Osteoblast (primary cell): ENCODE measurements at regions not wholly inside any gene's neighbourhood (a gene's known extent, or its start where the extent isn't known, plus 50 kb on each side); places are given as distances from the start of the nearest gene placed in this dataset.
"Not testable (repeated sequence)": the region's sequence is repeated elsewhere in the genome, so short reads cannot be mapped to it uniquely, and the experiment has no call there.

Experiments
- DNase-seq: peaks from one replicate; pipeline ENCODE4 v3.0.0; 2011; ENCODE audit warnings: low spot score, mixed read lengths; ENCODE audit not compliant: insufficient read length; ENCODE audit errors: missing footprints
- H2AFZ ChIP-seq: 2 replicates; pipeline ENCODE4 v1.6.0; 2011; ENCODE audit warnings: mild to moderate bottlenecking, low read length
- H3K27ac ChIP-seq: 2 replicates; pipeline ENCODE4 v1.5.1; 2011; ENCODE audit warnings: mild to moderate bottlenecking, low read depth, low read length, moderate library complexity
- H3K27me3 ChIP-seq: 2 replicates; pipeline ENCODE4 v1.6.0; 2012; ENCODE audit warnings: mild to moderate bottlenecking, control low read depth, inconsistent platforms, low read length, moderate library complexity; ENCODE audit not compliant: insufficient read depth
- H3K36me3 ChIP-seq: 2 replicates; pipeline ENCODE4 v1.5.1; 2011; ENCODE audit warnings: mild to moderate bottlenecking, low read length, control low read depth, moderate library complexity; ENCODE audit not compliant: insufficient read depth
- H3K4me1 ChIP-seq: 2 replicates; pipeline ENCODE4 v1.5.1; 2011; ENCODE audit warnings: mild to moderate bottlenecking, low read length, control low read depth, moderate library complexity; ENCODE audit not compliant: insufficient read depth
- H3K4me2 ChIP-seq: 2 replicates; pipeline ENCODE4 v1.6.0; 2011; ENCODE audit warnings: mild to moderate bottlenecking, low read length; ENCODE audit not compliant: insufficient read depth
- H3K4me3 ChIP-seq: fragments of 200-600 bp; sonication (generic); 3 replicates; pipeline ENCODE4 v1.5.1; 2012; ENCODE audit warnings: mild to moderate bottlenecking, low read length, inconsistent platforms; ENCODE audit not compliant: insufficient read depth
- H3K79me2 ChIP-seq: 2 replicates; pipeline ENCODE4 v1.6.0; 2012; ENCODE audit warnings: mild to moderate bottlenecking, low read length, control low read depth, inconsistent platforms; ENCODE audit not compliant: insufficient read depth
- H3K9me3 ChIP-seq: 2 replicates; pipeline ENCODE4 v1.5.1; 2011; ENCODE audit warnings: low read depth, low read length, control low read depth
- H4K20me1 ChIP-seq: 2 replicates; pipeline ENCODE4 v1.6.0; 2012; ENCODE audit warnings: mild to moderate bottlenecking, low read length, control low read depth; ENCODE audit not compliant: insufficient read depth
- CTCF ChIP-seq: IDR thresholded peaks from 2 replicates; pipeline ENCODE4 v1.5.1; 2011; ENCODE audit warnings: mild to moderate bottlenecking, low read depth, low read length, moderate library complexity; ENCODE audit errors: extremely low read depth

GRCh38 chr1:185467122-185467521 lies 150.1 kb upstream of the IVNS1ABP start:
- H3K4me2 ChIP-seq = no peak overlapping the region
- DNase-seq = no peak
- H3K27ac ChIP-seq = no peak overlapping the region
- TF ChIP-seq CTCF = no peak
- no peak overlapping the region for H2AFZ ChIP-seq
- H4K20me1 ChIP-seq = no peaks in the 10 kb centered on the region
- H3K4me3 ChIP-seq = no peak overlapping the region
- H3K9me3 ChIP-seq = no peaks in the 10 kb centered on the region
- no peaks in the 10 kb centered on the region for H3K27me3 ChIP-seq
- no peaks in the 10 kb centered on the region for H3K4me1 ChIP-seq
- H3K79me2 ChIP-seq = no peaks in the 10 kb centered on the region
- no peaks in the 10 kb centered on the region for H3K36me3 ChIP-seq

- Histone ChIP-seq H2AFZ (no peak overlapping the region), H4K20me1 (no peaks in the 10 kb centered on the region), H3K4me1 (no peaks in the 10 kb centered on the region), H3K9me3 (no peaks in the 10 kb centered on the region), H3K27ac (no peak overlapping the region), H3K36me3 (no peaks in the 10 kb centered on the region), H3K4me3 (no peak overlapping the region), H3K27me3 (no peaks in the 10 kb centered on the region), H3K4me2 (no peak overlapping the region), H3K79me2 (no peaks in the 10 kb centered on the region)
- DNase-seq = no peak
- no peak for TF ChIP-seq CTCF
Measured at GRCh38 chr1:185464777-185465176, 147.7 kb upstream of the IVNS1ABP start.

- H4K20me1 ChIP-seq = no peaks in the 10 kb centered on the region
- no peaks in the 10 kb centered on the region for H3K27me3 ChIP-seq
- H3K9me3 ChIP-seq = no peaks in the 10 kb centered on the region
- H3K4me2 ChIP-seq = no peak overlapping the region
- no peak overlapping the region for H3K4me3 ChIP-seq
- H3K27ac ChIP-seq = no peak overlapping the region
- no peak for DNase-seq
- TF ChIP-seq CTCF = no peak
- no peaks in the 10 kb centered on the region for H3K4me1 ChIP-seq
- H2AFZ ChIP-seq = no peak overlapping the region
- H3K79me2 ChIP-seq = no peaks in the 10 kb centered on the region
- no peaks in the 10 kb centered on the region for H3K36me3 ChIP-seq
Measured at GRCh38 chr1:185463433-185463832, 146.4 kb upstream of the IVNS1ABP start.

DNA sequence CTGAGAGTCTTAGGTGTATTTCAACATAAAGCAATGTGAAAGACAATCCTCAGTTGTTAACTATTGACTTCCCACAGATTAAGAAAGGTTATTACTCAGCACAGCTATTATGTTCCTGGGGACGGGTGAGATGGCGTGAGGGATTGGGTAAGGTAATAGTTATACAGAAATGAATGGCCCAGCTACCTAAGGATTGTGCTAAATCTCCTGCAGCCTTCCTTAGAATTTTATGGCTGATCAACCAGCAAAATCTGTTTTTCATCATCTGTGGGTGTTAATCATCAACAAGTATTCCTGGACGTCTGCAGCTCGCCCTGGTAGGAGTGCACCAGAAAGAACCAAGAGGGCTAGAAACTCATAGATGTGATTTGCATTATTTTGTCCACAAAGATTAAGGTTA lies 146.0 kb upstream of the IVNS1ABP start:
- no peaks in the 10 kb centered on the region for H3K4me1 ChIP-seq

GRCh38 chr1:185460723-185461122 lies 143.7 kb upstream of the IVNS1ABP start:
- not testable (repeated sequence) for DNase-seq, H3K4me2 ChIP-seq, H3K4me1 ChIP-seq, H3K36me3 ChIP-seq, H3K79me2 ChIP-seq, H3K4me3 ChIP-seq, H3K9me3 ChIP-seq, H2AFZ ChIP-seq, H3K27me3 ChIP-seq, H3K27ac ChIP-seq, H4K20me1 ChIP-seq

More for the DNA sequence above, 146.0 kb upstream of the IVNS1ABP start:
- no peak overlapping the region for H2AFZ ChIP-seq
- H3K27ac ChIP-seq = no peak overlapping the region
- no peaks in the 10 kb centered on the region for H4K20me1 ChIP-seq
- H3K27me3 ChIP-seq = no peaks in the 10 kb centered on the region
- no peaks in the 10 kb centered on the region for H3K36me3 ChIP-seq
- no peak overlapping the region for H3K4me3 ChIP-seq
- H3K4me2 ChIP-seq = no peak overlapping the region
- no peak for DNase-seq
- H3K9me3 ChIP-seq = no peaks in the 10 kb centered on the region
- H3K79me2 ChIP-seq = no peaks in the 10 kb centered on the region
- TF ChIP-seq CTCF = no peak
